ENCODE measurements at regions not wholly inside any gene's neighbourhood (a gene's known extent, or its start where the extent isn't known, plus 50 kb on each side); places are given as distances from the start of the nearest gene placed in this dataset.

GRCh38 chr12:116442304-116442703 lies 116.9 kb upstream of the MAP1LC3B2 start:
- TF ChIP-seq ZNF701 (tag by site-specific recombination; IDR thresholded peaks at IDR 0.05) (no peak), CTCF (tag by site-specific recombination; IDR thresholded peaks at IDR 0.05) (no peak)
